Adipocyte (in vitro differentiated cells): ENCODE measurements at regions not wholly inside any gene's neighbourhood (a gene's known extent, or its start where the extent isn't known, plus 50 kb on each side); places are given as distances from the start of the nearest gene placed in this dataset.
"Not testable (repeated sequence)": the region's sequence is repeated elsewhere in the genome, so short reads cannot be mapped to it uniquely, and the experiment has no call there.

Source experiments
- DNase-seq: peaks from one replicate; pipeline ENCODE4 v3.0.0-alpha.2; 2015; ENCODE audit warnings: low read depth
- H3K27me3 ChIP-seq: replicated peaks from 2 replicates; pipeline ENCODE4 v1.7.0; 2013; ENCODE audit warnings: mild to moderate bottlenecking, low read length, moderate library complexity; ENCODE audit not compliant: control insufficient read depth, insufficient read depth
- H3K36me3 ChIP-seq: 2 replicates; pipeline ENCODE4 v1.7.0; 2013; ENCODE audit warnings: low read length, mild to moderate bottlenecking, moderate library complexity; ENCODE audit not compliant: control insufficient read depth, insufficient read depth, severe bottlenecking
- H3K4me1 ChIP-seq: 2 replicates; pipeline ENCODE4 v1.7.0; 2013; ENCODE audit warnings: mild to moderate bottlenecking, low read length, moderate library complexity; ENCODE audit not compliant: control insufficient read depth, insufficient read depth
- H3K4me3 ChIP-seq: 2 replicates; pipeline ENCODE4 v1.7.0; 2013; ENCODE audit warnings: mild to moderate bottlenecking, low read length, moderate library complexity
- H3K9ac ChIP-seq: 2 replicates; pipeline ENCODE4 v1.7.0; 2013; ENCODE audit warnings: mild to moderate bottlenecking, low read length, moderate library complexity
- H3K9me3 ChIP-seq: 2 replicates; pipeline ENCODE4 v1.7.0; 2013; ENCODE audit warnings: mild to moderate bottlenecking, low read length, moderate library complexity; ENCODE audit not compliant: control insufficient read depth

DNA sequence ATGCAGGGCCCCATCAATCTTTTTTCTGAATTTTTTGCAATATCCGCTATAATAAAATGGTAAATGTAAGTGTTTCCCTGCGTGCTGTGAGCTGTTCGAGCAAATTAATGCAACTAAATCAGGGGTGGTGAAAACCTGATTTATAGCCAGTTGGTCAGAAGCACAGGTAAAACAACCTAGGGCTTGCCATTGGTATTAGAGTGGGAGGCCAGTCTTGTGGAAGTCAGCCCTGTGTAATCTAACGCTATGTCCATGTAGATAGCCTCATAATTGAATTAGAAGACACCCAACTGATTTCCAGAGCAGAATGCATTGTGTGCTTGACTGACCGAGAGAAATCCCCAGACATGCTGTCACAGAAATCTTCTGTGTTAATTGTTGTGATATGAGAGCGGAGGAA lies 126.8 kb upstream of the GPR39 start:
- H3K4me1 ChIP-seq, H3K9me3 ChIP-seq, H3K4me3 ChIP-seq, DNase-seq, H3K9ac ChIP-seq, H3K36me3 ChIP-seq, H3K27me3 ChIP-seq: not testable (repeated sequence)

DNA sequence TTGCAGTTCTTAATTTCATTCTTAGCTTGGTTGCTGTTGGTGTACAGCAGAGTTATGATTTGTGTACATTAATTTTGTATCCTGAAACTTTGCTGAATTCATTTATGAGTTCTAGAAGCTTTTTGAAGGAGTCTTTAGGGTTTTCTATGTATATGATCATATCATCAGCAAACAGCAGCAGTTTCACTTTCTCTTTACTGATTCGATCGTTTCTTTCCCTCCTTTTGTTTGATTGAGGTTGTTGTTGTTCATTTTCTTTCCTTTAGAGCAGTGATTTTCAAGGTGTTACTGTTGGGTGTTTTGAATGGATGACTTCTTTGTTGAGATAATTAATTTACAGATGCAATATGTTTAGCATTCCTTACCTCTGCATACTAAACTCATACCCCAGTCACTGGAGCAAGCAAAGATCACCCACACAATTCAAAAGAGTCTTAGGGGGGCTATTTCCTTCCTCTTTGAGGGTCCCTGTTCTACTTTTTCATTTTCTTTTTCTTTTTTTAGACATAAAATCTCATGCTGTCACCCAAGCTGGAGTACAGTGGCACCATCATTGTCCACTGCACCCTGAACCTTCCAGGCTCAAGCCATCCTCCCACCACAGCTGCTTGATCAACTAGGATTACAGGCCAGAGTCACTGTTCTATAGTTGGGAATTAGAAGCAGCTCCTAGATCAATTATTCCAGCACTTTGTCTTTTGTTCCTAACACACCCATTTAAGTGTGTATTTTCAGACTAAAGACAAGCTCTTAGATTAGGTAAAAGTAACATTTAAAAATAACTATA lies 115.8 kb upstream of the GPR39 start:
- H3K36me3 ChIP-seq, DNase-seq, H3K9me3 ChIP-seq, H3K27me3 ChIP-seq, H3K9ac ChIP-seq, H3K4me1 ChIP-seq: not testable (repeated sequence)
- H3K4me3 ChIP-seq = peak overlapping the region; percentile 23

- peak; percentile 77 for DNase-seq
- not testable (repeated sequence) for H3K36me3 ChIP-seq, H3K9ac ChIP-seq, H3K9me3 ChIP-seq, H3K27me3 ChIP-seq, H3K4me1 ChIP-seq
- peak overlapping the region; percentile 78 for H3K4me3 ChIP-seq
These were observed 111.8 kb upstream of the GPR39 start for GRCh38 chr2:132304661-132305380.

DNA sequence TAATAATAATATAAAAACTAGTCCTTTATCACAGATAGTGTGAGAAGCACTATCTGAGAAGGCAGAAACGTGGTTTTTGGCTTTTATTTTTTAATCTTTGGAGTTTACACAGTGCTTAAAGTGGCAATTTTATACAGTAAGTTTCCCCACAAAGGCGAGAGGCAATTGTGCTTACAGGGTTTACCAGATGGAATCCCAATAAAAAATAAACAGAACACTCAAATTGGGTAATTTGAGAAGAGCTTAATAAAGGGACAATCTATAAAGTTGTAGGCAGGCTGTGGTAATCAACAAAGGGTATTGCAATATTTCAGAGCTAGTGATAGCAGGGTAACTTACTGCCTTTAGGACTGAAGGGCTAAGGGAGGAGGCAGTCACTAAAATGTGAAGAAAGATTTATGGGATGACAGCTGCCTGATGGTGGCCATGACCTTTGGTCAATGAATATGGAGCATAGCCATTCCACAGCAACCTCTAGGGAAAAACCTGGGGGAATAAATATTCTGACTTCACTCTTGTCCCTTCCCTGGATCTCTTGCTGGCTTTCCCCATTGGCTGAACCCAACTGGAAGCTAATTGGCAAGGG lies 108.9 kb upstream of the GPR39 start:
- H3K4me3 ChIP-seq, H3K4me1 ChIP-seq, H3K9ac ChIP-seq, H3K9me3 ChIP-seq, DNase-seq, H3K36me3 ChIP-seq, H3K27me3 ChIP-seq: not testable (repeated sequence)

DNA sequence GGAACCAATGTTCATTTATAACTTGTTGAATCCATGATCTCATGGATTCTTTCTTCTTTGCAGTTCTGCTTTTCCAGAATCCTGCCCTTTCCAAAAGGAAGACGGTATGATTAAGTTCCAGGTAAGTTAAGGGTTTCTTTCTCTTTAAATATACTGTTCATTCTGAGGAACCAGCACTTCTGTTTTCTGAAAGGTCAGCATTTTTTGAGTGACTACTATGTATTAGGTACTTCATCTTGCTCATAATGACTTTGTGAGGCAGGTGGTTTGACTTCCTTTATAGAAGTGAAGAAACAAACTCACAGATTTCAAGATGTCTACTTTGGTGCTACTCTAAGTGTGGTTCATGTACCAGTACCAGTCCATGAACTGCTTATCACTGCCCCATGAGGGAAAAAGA lies 107.4 kb upstream of the GPR39 start:
- H3K9me3 ChIP-seq, H3K36me3 ChIP-seq: not testable (repeated sequence)

DNA sequence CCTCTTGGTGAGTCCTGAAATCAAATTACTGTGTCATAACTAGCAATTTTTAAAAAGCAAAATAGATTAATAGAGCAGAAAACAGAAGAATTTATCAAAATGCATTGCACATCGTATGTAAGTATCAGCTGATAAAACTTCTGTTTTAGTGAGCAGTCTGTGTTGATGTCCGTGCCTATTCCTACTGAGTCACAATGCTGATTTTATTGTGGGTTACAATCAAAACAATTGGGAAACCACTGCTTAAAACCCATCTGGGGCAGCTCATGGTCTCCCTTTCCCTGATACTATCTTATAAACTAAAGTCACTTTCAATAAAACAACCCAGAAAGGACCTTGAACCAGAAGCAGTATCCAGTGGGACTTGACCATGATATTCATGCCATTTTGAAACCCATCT lies 101.1 kb upstream of the GPR39 start:
- H3K36me3 ChIP-seq, H3K4me1 ChIP-seq, H3K9me3 ChIP-seq, H3K27me3 ChIP-seq, DNase-seq, H3K9ac ChIP-seq, H3K4me3 ChIP-seq: not testable (repeated sequence)

More for the DNA sequence above, 107.4 kb upstream of the GPR39 start:
- not testable (repeated sequence) for H3K27me3 ChIP-seq, H3K4me1 ChIP-seq, H3K4me3 ChIP-seq, H3K9ac ChIP-seq, DNase-seq

DNA sequence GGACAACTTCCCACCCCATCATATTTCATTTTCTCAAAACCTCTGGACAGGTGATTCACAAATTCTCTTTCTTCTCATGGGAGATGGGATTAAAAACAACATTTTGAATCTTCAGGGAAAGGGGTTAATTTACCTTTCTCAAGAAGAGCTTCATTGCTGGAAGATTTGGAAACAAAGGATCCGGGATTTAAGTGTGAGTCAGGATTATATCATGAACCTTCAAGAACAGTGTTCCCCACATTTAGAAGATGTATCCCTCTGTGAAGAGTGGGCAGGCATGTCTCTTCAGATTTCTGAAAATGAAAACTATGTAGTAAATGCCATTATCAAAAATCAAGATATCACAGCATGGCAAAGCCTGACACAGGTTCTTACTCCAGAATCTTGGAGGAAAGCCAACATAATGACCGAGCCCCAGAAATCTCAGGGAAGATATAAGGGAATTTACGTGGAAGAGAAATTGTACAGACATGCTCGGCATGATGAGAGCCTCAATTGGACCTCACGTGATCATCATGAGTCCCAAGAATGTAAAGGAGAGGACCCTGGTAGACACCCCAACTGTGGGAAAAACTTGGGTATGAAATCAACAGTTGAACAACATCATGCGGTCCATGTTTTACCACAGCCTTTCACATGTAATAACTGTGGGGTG lies 99.5 kb upstream of the GPR39 start:
- not testable (repeated sequence) for H3K4me3 ChIP-seq, H3K36me3 ChIP-seq, H3K4me1 ChIP-seq, DNase-seq, H3K9ac ChIP-seq, H3K9me3 ChIP-seq, H3K27me3 ChIP-seq

GRCh38 chr2:132318481-132318880 lies 98.1 kb upstream of the GPR39 start:
- H3K9me3 ChIP-seq, DNase-seq: not testable (repeated sequence)

DNA sequence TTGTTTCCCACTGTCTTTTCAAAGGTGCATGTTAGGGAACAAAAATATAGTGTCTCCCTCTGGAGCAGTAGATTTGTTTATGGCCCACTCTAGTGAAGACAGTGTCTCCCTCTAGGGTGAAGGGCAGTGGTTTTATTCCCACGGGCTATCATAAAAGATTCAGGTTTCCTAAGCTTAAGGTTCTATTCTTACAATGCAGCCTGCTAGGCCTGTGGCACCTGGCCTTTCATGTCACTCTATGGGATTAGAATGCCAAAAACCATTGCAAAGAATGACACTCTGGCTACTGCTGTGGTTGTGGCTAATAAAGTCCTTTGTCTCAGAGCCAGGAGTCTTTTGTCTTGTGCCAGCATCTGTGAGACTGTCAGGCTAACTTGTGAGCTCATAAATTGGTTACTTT lies 92.6 kb upstream of the GPR39 start:
- H3K27me3 ChIP-seq, DNase-seq, H3K9ac ChIP-seq, H3K4me3 ChIP-seq, H3K36me3 ChIP-seq, H3K4me1 ChIP-seq, H3K9me3 ChIP-seq: not testable (repeated sequence)

More at GRCh38 chr2:132318481-132318880, 98.1 kb upstream of the GPR39 start:
- not testable (repeated sequence) for H3K4me1 ChIP-seq, H3K9ac ChIP-seq, H3K27me3 ChIP-seq, H3K36me3 ChIP-seq, H3K4me3 ChIP-seq

DNA sequence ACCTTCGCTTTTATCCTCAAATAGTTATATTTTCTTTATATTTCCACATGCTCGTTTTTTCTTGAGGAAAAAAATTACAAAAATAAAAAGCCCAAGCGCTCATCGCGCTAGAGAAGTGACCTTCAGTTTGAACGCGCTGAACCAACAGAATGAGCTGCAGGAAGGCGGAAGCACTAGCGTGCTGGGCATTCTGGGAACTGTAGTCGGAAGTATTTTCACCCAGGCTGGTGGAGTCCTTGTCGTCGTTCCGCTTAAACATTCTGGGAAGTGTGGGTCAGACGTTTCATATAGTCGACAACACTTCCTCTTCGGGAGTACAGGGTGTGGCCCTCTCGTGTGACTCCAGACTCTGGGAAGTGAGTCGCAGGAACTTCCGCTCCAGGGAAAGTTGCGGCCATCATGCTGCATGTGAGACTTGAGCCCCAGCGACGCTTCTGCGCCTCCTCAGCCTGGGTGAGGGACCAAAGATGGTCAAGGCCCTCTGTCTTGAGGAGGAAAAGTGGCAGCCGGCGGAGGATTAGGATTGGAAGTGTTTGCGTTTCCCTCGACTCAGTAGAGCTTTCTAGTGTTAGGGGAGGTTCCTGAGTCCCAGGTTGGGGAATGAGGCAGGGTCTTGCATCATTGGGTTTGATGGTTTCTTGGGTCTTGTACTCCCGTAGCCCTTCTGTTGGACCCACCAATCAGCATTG lies 84.1 kb upstream of the GPR39 start:
- H3K9ac ChIP-seq, H3K27me3 ChIP-seq, H3K9me3 ChIP-seq, H3K4me1 ChIP-seq, H3K4me3 ChIP-seq, H3K36me3 ChIP-seq, DNase-seq: not testable (repeated sequence)

- DNase-seq, H3K4me3 ChIP-seq, H3K4me1 ChIP-seq, H3K9ac ChIP-seq, H3K36me3 ChIP-seq, H3K27me3 ChIP-seq, H3K9me3 ChIP-seq: not testable (repeated sequence)
These were observed 79.5 kb upstream of the GPR39 start for GRCh38 chr2:132337135-132337534.
